ENCODE measurements at regions not wholly inside any gene's neighbourhood (a gene's known extent, or its start where the extent isn't known, plus 50 kb on each side); places are given as distances from the start of the nearest gene placed in this dataset.

DNA sequence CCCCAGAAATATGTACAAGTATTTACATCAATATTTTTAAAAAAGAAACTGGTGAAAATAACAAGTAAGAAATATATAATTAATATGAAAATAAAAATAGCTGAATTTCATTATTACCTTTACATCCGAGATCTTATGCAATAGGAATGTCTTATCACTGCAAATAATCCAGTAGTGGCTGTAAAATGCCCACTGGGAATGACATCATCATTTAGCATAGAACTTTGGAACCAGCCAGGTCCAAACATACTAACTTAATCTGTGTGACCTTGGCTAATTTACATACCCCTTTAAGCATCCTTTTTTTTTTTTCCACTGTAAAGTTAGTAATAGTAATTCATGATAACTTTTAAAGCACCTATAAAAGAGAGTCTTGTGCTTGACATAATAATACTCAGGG, 611.7 kb downstream of the ZIC1 start:
- no peak for DNase-seq
- Mint-ChIP-seq H3K9me3 (peaks cover 10% of the 10 kb centered on the region), H3K36me3 (ENCODE audit: low read depth) (no peaks in the 10 kb centered on the region), H3K4me3 (no peak overlapping the region), H3K4me1 (ENCODE audit: low read depth) (no peaks in the 10 kb centered on the region), H3K27ac (no peak overlapping the region), H3K27me3 (no peaks in the 10 kb centered on the region)

- Mint-ChIP-seq H3K4me1 (ENCODE audit: low read depth) (no peaks in the 10 kb centered on the region), H3K4me3 (no peak overlapping the region), H3K27me3 (no peaks in the 10 kb centered on the region), H3K9me3 (peaks cover 11% of the 10 kb centered on the region), H3K27ac (no peak overlapping the region), H3K36me3 (ENCODE audit: low read depth) (no peaks in the 10 kb centered on the region)
- no peak for DNase-seq
These were observed 612.2 kb downstream of the ZIC1 start for GRCh38 chr3:148021381-148021780.

DNA sequence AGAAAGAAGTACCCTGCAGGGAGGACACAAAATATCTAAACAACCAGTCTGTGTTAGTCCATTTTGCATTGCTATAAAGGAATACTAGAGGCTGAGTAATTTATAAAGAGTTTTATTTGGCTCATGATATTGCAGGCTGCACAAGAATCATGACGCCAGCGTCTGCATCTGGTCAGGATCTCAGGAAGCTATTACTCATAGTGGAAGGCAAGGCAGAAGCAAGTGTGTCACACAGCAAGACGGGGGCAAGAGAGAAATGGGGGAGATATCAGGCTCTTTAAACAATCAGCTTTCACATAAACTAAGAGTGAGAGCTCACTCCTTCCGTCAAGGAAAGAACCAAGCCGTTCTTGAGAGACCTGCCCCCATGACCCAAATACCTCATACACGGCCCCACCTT, 614.8 kb downstream of the ZIC1 start:
- Mint-ChIP-seq H3K9me3 (peaks cover 5% of the 10 kb centered on the region), H3K36me3 (ENCODE audit: low read depth) (no peaks in the 10 kb centered on the region), H3K27ac (no peak overlapping the region), H3K4me1 (ENCODE audit: low read depth) (no peaks in the 10 kb centered on the region), H3K27me3 (no peaks in the 10 kb centered on the region), H3K4me3 (no peak overlapping the region)
- DNase-seq, result no peak

- no peak for DNase-seq
- Mint-ChIP-seq H3K27me3 (no peaks in the 10 kb centered on the region), H3K36me3 (ENCODE audit: low read depth) (no peaks in the 10 kb centered on the region), H3K9me3 (peaks cover 5% of the 10 kb centered on the region), H3K4me3 (no peak overlapping the region), H3K27ac (no peak overlapping the region), H3K4me1 (ENCODE audit: low read depth) (no peaks in the 10 kb centered on the region)
These were observed 616.9 kb downstream of the ZIC1 start for GRCh38 chr3:148026009-148026588.

- DNase-seq, result no peak
- peaks cover 2% of the 10 kb centered on the region for H3K9me3 Mint-ChIP-seq
- no peak overlapping the region for H3K4me3 Mint-ChIP-seq
- no peaks in the 10 kb centered on the region for H3K36me3 Mint-ChIP-seq (ENCODE audit: low read depth)
- no peaks in the 10 kb centered on the region for H3K4me1 Mint-ChIP-seq (ENCODE audit: low read depth)
- H3K27me3 Mint-ChIP-seq, result no peaks in the 10 kb centered on the region
- H3K27ac Mint-ChIP-seq, result no peak overlapping the region
These were observed 621.8 kb downstream of the ZIC1 start for GRCh38 chr3:148030975-148031374.

- DNase-seq, result no peak
- no peaks in the 10 kb centered on the region for H3K9me3 Mint-ChIP-seq
- no peak overlapping the region for H3K27ac Mint-ChIP-seq
- no peaks in the 10 kb centered on the region for H3K36me3 Mint-ChIP-seq (ENCODE audit: low read depth)
- no peaks in the 10 kb centered on the region for H3K4me1 Mint-ChIP-seq (ENCODE audit: low read depth)
- no peak overlapping the region for H3K4me3 Mint-ChIP-seq
- no peaks in the 10 kb centered on the region for H3K27me3 Mint-ChIP-seq
These were observed 625.2 kb downstream of the ZIC1 start for GRCh38 chr3:148034353-148034752.

GRCh38 chr3:148036331-148036876, 627.2 kb downstream of the ZIC1 start:
- H3K36me3 Mint-ChIP-seq (ENCODE audit: low read depth), result no peaks in the 10 kb centered on the region
- no peak for DNase-seq

GRCh38 chr3:148042663-148043445, 633.7 kb downstream of the ZIC1 start:
- no peak for DNase-seq
- H3K27me3 Mint-ChIP-seq, result no peaks in the 10 kb centered on the region
- peaks cover 2% of the 10 kb centered on the region for H3K9me3 Mint-ChIP-seq
- no peak overlapping the region for H3K4me3 Mint-ChIP-seq
- no peak overlapping the region for H3K27ac Mint-ChIP-seq
- H3K4me1 Mint-ChIP-seq (ENCODE audit: low read depth), result no peaks in the 10 kb centered on the region
- no peaks in the 10 kb centered on the region for H3K36me3 Mint-ChIP-seq (ENCODE audit: low read depth)

More at GRCh38 chr3:148036331-148036876, 627.2 kb downstream of the ZIC1 start:
- Mint-ChIP-seq H3K4me1 (ENCODE audit: low read depth) (no peaks in the 10 kb centered on the region), H3K27me3 (no peaks in the 10 kb centered on the region), H3K27ac (no peak overlapping the region), H3K9me3 (no peaks in the 10 kb centered on the region), H3K4me3 (no peak overlapping the region)

- Mint-ChIP-seq H3K4me1 (ENCODE audit: low read depth) (no peaks in the 10 kb centered on the region), H3K36me3 (ENCODE audit: low read depth) (no peaks in the 10 kb centered on the region), H3K4me3 (no peak overlapping the region), H3K9me3 (peaks cover 4% of the 10 kb centered on the region), H3K27ac (no peak overlapping the region), H3K27me3 (no peaks in the 10 kb centered on the region)
- DNase-seq, result no peak
These were observed 635.0 kb downstream of the ZIC1 start for GRCh38 chr3:148044151-148044550.

GRCh38 chr3:148054999-148055398, 642.7 kb upstream of the AGTR1 start:
- Mint-ChIP-seq H3K9me3 (no peaks in the 10 kb centered on the region), H3K36me3 (ENCODE audit: low read depth) (no peaks in the 10 kb centered on the region)

DNA sequence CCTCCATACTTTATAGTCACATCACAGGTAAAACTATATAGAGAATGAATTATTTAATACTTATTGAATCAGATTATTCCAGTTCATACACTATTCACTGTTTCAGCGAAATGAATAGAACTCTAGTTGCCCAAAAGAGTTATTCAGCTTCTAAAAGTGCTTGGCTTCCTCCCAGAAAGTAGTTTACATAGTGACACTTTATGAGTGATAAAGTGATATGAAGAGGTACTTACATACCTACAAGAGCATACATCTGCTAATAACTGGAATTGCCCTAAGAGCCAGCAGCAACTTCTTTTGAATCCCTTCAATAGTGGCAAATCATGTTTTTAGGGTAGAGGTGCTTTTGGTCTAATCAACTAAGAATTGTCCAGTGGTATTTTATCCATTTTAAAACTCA, 635.1 kb upstream of the AGTR1 start:
- H3K27me3 Mint-ChIP-seq, result no peaks in the 10 kb centered on the region
- DNase-seq, result no peak
- no peak overlapping the region for H3K4me3 Mint-ChIP-seq
- H3K4me1 Mint-ChIP-seq (ENCODE audit: low read depth), result no peaks in the 10 kb centered on the region
- no peak overlapping the region for H3K27ac Mint-ChIP-seq
- H3K9me3 Mint-ChIP-seq, result no peaks in the 10 kb centered on the region
- H3K36me3 Mint-ChIP-seq (ENCODE audit: low read depth), result no peaks in the 10 kb centered on the region

More at GRCh38 chr3:148054999-148055398, 642.7 kb upstream of the AGTR1 start:
- Mint-ChIP-seq H3K27ac (no peak overlapping the region), H3K4me3 (no peak overlapping the region), H3K4me1 (ENCODE audit: low read depth) (no peaks in the 10 kb centered on the region), H3K27me3 (no peaks in the 10 kb centered on the region)
- DNase-seq, result no peak

DNA sequence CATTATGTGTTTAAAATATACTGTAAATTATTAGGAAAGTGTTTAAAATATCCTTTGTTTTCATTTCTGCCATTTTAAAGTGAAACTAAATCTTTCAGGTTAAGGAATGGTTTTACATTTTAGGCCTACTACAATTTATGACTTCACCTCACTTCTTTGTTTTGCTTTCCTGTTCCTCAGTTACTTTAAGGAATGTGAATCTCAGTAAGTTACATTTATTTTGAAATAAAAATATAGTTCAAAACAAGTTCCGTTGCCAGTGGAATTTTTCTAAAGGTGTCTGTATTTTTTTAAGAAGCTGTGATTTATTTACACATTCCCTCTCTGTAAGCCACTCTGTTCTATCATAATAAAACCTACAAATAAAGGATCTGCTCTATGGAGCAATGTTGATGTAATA, 630.9 kb upstream of the AGTR1 start:
- H3K27ac Mint-ChIP-seq, result no peak overlapping the region
- H3K4me3 Mint-ChIP-seq, result no peak overlapping the region
- H3K4me1 Mint-ChIP-seq (ENCODE audit: low read depth), result no peaks in the 10 kb centered on the region
- no peaks in the 10 kb centered on the region for H3K36me3 Mint-ChIP-seq (ENCODE audit: low read depth)
- H3K9me3 Mint-ChIP-seq, result no peaks in the 10 kb centered on the region
- no peaks in the 10 kb centered on the region for H3K27me3 Mint-ChIP-seq
- no peak for DNase-seq

DNA sequence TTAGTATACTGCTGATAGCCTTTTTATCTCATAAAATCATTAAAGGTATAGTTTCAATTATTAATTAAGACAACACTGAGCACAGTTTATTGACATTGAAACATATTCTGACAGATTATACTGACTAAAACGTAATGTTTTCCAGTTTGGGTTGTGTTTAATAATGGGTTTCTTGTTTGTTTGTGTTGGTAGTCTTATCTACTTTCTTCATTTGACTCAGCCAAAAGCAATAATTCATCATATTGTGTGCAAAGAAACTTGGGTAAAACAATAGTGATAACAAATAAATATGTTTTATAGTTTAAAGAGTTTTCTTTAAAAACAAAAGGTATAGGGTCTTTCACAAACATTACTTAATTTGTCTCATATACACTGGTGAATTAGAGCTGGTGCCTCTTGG, 629.2 kb upstream of the AGTR1 start:
- Mint-ChIP-seq H3K4me3 (no peak overlapping the region), H3K27me3 (no peaks in the 10 kb centered on the region), H3K9me3 (no peaks in the 10 kb centered on the region), H3K36me3 (ENCODE audit: low read depth) (no peaks in the 10 kb centered on the region), H3K4me1 (ENCODE audit: low read depth) (no peaks in the 10 kb centered on the region), H3K27ac (no peak overlapping the region)
- no peak for DNase-seq

- no peak overlapping the region for H3K27ac Mint-ChIP-seq
- no peak for DNase-seq
- no peaks in the 10 kb centered on the region for H3K36me3 Mint-ChIP-seq (ENCODE audit: low read depth)
- no peaks in the 10 kb centered on the region for H3K27me3 Mint-ChIP-seq
- no peaks in the 10 kb centered on the region for H3K4me1 Mint-ChIP-seq (ENCODE audit: low read depth)
- H3K9me3 Mint-ChIP-seq, result no peaks in the 10 kb centered on the region
- H3K4me3 Mint-ChIP-seq, result no peak overlapping the region
These were observed 627.7 kb upstream of the AGTR1 start for GRCh38 chr3:148070041-148070440.

DNA sequence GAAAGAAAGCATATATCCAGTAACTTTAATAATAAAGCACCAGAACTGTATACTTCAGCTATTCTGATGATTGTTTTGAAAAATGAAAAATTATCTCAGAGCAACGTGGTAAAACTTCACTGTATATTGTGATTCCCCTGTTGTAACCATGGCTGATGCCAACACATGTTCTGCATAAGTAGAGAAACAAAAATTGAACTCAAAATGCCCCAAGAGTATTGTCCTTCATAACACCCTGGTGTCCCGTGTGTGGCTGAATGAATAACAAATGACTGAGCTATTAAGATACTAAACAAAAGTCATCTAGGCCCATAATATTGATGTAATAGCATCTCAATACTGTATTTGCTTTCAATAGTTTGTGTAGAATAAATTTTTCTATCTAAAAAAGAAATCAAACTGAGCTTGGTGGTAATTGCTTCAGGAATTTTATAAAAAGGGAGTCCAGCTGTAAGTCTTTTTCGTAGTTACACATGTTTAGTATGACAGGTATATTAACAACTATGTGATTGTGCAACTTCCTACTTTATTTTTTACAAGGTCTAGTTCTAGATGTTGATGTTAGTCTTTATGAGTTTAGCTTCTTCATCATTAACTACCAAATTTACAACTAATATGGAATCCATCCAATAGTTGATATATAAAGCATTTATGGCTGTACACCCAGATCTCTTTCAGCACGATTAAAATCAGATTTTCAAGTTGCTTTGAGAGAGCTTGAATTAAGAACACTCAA, 623.8 kb upstream of the AGTR1 start:
- Mint-ChIP-seq H3K27ac (no peak overlapping the region), H3K4me3 (no peak overlapping the region), H3K36me3 (ENCODE audit: low read depth) (no peaks in the 10 kb centered on the region), H3K27me3 (no peaks in the 10 kb centered on the region), H3K9me3 (no peaks in the 10 kb centered on the region), H3K4me1 (ENCODE audit: low read depth) (no peaks in the 10 kb centered on the region)
- no peak for DNase-seq

All from activated T-cell treated with anti-CD3 and anti-CD28 coated beads, Interleukin-2, amount 50 U/mL, for 24 hours (primary cell).